ENCODE measurements at regions not wholly inside any gene's neighbourhood (a gene's known extent, or its start where the extent isn't known, plus 50 kb on each side); places are given as distances from the start of the nearest gene placed in this dataset.

DNA sequence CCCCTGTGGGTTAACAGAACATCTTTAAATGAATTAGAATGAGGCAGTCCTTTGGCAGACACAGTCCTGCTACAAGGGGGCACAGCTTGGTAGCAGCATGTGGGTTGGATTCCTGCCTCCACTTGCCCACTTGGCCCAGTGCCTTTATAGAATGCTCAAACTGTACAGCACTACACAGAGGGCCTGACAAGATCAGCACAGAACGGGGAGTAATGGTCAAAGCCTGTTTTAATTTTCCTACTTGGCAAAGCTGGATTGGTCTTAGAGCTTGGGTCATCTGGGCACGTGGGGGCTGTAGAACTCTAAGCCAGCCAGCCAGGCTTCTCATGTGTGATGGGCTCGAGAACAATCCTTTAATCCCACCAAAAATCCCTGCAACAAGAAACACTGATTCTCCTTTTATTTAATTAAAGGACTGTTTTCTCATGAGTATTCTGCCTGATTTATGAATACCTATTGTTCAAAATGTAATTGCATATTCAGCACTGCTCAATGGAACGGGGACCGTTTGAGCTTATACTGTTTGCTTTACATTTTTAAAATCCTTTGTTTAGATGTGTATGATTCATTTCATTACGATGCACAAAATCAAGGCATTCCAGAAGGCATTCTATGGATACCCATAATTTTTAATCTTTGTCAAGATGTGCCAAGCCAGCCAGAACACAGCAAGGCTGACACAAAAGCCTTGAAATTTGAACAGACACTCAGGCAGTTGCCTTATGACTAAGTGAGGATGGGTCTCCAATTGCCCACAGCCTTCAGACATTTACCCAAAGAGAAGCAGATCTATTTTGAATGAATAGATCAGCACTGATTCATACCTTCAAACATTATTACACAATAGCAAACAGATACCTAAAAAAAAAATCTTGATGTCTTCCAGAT, 249.3 kb upstream of the TGFBR2 start:
- DNase-seq (ENCODE audit: low read depth) = no peak

- no peak for DNase-seq (ENCODE audit: low read depth)
These were observed 248.5 kb upstream of the TGFBR2 start for GRCh38 chr3:30357897-30358296.

DNA sequence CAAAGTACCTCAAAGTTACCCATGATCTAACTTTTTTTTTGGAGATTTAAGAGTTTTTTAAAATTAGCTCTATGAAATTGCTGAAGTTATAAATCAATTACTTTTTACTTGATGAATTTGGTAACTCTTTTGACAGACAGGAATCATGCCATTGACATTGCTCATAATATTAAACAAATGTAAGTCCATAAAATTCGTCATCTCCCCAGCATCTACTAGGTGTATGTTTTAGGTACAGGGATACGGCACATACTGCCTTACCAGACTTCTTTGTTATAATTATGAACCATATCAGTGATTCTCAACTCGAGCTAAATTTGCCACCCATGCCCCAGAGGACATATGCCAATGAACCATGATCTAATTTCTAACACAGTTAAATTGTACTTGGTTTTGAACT, 247.5 kb upstream of the TGFBR2 start:
- no peak for DNase-seq (ENCODE audit: low read depth)

GRCh38 chr3:30368978-30369377, 237.4 kb upstream of the TGFBR2 start:
- no peak for DNase-seq (ENCODE audit: low read depth)

- DNase-seq (ENCODE audit: low read depth) = no peak
These were observed 235.6 kb upstream of the TGFBR2 start for GRCh38 chr3:30370681-30371271.

DNA sequence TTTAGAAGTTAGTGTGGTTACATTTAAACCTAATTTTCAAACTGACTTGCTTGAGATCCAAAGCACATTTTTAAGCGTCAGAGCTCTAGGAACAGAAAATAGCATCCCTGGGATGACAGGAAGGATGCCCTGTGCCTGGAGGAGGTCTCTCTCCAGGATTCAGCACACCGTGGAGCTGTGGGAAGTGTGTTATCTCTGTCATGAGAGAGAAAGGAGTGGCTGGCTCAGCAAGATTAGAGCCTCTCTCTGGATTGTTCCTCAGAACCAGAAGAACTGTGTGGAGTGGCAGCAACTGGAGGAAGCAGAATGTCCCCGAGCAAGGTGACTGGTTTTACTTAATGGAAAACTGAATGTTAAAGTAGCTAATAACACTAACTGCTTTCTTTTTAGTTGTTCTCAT, 233.6 kb upstream of the TGFBR2 start:
- no peak for DNase-seq (ENCODE audit: low read depth)

- no peak for DNase-seq (ENCODE audit: low read depth)
These were observed 221.8 kb upstream of the TGFBR2 start for GRCh38 chr3:30384546-30385072.

DNA sequence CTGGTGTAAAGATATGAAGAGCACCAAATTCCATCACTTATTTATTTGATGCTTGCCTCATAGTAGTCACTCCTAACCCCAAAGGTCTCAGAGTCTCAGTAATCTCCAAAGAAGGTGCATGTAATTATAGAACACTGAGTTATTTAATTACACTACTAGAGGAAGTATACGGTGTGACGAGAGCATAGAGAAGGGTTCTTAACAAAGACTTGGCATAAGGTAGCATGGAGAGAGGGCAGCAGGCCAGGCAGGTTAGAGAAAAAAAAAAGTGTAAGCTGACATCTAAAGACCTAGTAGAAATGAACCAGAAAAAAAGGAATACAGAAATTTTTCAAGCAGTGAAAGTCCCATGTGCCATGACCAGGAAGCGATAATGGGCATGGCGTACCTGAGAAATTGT, 213.3 kb upstream of the TGFBR2 start:
- no peak for DNase-seq (ENCODE audit: low read depth)

GRCh38 chr3:30397030-30397429, 209.4 kb upstream of the TGFBR2 start:
- no peak for DNase-seq (ENCODE audit: low read depth)

- no peak for DNase-seq (ENCODE audit: low read depth)
These were observed 206.8 kb upstream of the TGFBR2 start for GRCh38 chr3:30399394-30400181.

DNA sequence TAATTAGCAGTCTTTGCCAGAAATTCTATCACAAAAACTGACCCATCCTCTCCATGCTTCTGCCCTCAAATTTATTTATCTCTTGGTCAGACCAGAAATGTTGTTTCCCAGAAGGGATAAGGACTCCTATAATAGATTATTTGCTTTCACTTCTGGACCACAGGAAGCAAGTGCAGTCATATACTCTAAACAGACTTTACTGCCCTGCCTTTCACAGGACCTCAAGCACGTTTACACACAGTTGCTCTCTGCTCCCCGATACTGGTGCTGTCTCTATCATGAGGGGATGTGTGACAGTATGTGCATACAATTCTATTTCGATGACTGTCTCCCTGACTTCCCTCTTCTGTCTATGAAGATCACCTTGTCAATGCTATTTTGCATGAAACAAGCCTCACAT, 205.5 kb upstream of the TGFBR2 start:
- no peak for DNase-seq (ENCODE audit: low read depth)

GRCh38 chr3:30401971-30402370, 204.4 kb upstream of the TGFBR2 start:
- no peak for DNase-seq (ENCODE audit: low read depth)

GRCh38 chr3:30407651-30408050, 198.8 kb upstream of the TGFBR2 start:
- no peak for DNase-seq (ENCODE audit: low read depth)

GRCh38 chr3:30408105-30408557, 198.3 kb upstream of the TGFBR2 start:
- DNase-seq (ENCODE audit: low read depth) = no peak

- no peak for DNase-seq (ENCODE audit: low read depth)
These were observed 188.0 kb upstream of the TGFBR2 start for GRCh38 chr3:30418443-30418842.

GRCh38 chr3:30421266-30421665, 185.1 kb upstream of the TGFBR2 start:
- no peak for DNase-seq (ENCODE audit: low read depth)

- DNase-seq (ENCODE audit: low read depth) = no peak
These were observed 180.0 kb upstream of the TGFBR2 start for GRCh38 chr3:30426293-30426993.

GRCh38 chr3:30428251-30428650, 178.2 kb upstream of the TGFBR2 start:
- DNase-seq (ENCODE audit: low read depth) = no peak

- no peak for DNase-seq (ENCODE audit: low read depth)
These were observed 170.5 kb upstream of the TGFBR2 start for GRCh38 chr3:30435861-30436331.

DNA sequence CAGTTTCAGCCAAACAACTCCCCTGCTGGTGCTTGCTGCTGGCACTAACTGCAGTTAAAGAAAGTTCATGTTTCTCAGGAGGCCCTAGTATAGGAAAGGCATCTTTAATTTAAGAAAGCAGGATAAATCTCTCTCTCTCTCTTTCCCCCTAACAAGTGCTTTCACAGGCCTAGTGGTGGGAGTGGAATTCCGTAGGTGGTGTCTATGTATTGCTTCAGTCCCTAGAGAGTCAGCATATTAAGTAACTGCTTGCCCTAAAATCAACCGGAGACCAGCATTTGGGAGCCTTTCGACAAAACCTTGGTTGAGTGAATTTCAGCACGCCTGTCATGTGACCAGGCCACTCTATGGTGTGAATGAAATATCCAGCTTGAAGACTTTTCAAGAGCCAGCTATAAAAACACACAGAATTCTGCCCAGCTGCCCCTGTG, 169.2 kb upstream of the TGFBR2 start:
- no peak for DNase-seq (ENCODE audit: low read depth)

DNA sequence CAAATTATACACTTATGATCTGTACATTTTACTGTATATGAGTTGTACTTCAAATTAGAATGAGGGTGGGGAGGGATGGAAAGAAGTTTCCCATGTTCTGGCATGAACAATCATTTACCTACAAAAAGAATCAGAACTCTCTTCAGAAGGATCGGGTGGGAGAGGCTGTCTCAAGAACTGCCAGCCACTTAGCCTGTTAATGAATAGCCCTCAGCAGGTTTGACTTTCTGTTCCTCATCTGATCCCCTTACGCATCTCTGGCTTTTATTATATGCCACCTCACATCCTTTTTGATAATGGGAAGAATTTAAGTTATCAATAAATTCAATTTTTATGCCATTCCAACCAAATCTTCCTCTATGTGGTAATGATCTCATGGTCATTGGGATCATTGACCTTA, 168.3 kb upstream of the TGFBR2 start:
- DNase-seq (ENCODE audit: low read depth) = no peak
